Upper lobe of right lung (tissue), 1 donor: ENCODE measurements at regions not wholly inside any gene's neighbourhood (a gene's known extent, or its start where the extent isn't known, plus 50 kb on each side); places are given as distances from the start of the nearest gene placed in this dataset.
"Not testable (repeated sequence)": the region's sequence is repeated elsewhere in the genome, so short reads cannot be mapped to it uniquely, and the experiment has no call there.

Experiments
- ATAC-seq: fragments of 200-7000 bp; cut with Tn5 transposase; one replicate; pipeline ENCODE4 v1.9.1; 2020; ENCODE audit warnings: mild to moderate bottlenecking, moderate library complexity
- DNase-seq: peaks from one replicate; pipeline ENCODE4 v3.0.0-alpha.2; 2020
- H3K27ac ChIP-seq: fragments of 200-600 bp; one replicate; pipeline ENCODE4 v1.8.0; 2022
- H3K27me3 ChIP-seq: fragments of 200-600 bp; one replicate; pipeline ENCODE4 v1.8.0; 2022; ENCODE audit warnings: mild to moderate bottlenecking
- H3K36me3 ChIP-seq: fragments of 200-600 bp; one replicate; pipeline ENCODE4 v1.8.0; 2022
- H3K4me1 ChIP-seq: fragments of 200-600 bp; one replicate; pipeline ENCODE4 v1.8.0; 2022
- H3K4me3 ChIP-seq: fragments of 200-600 bp; one replicate; pipeline ENCODE4 v1.8.0; 2022; ENCODE audit warnings: mild to moderate bottlenecking
- H3K9me3 ChIP-seq: fragments of 200-600 bp; one replicate; pipeline ENCODE4 v1.8.0; 2022
- CTCF ChIP-seq: fragments of 200-600 bp; IDR thresholded peaks from one replicate; pipeline ENCODE4 v1.8.0; 2022; ENCODE audit warnings: antibody characterized with exemption
- intact Hi-C: fragments of 100-400 bp; cut with DNase I; formaldehyde crosslinking; loops from one replicate; pipeline ENCODE4 v1.11.0; 2022
- donor health status: DM: no; HTN: yes; CAD: no; lungs with severe emphysema.

GRCh38 chr3:109432833-109433232 is 95.5 kb upstream of the DPPA4 start:
- ATAC-seq (no peak), DNase-seq (no peak)
- TF ChIP-seq CTCF: no peak
- Histone ChIP-seq H3K36me3 (no peaks in the 10 kb centered on the region), H3K27me3 (no peaks in the 10 kb centered on the region), H3K4me1 (no peaks in the 10 kb centered on the region), H3K27ac (no peak overlapping the region), H3K4me3 (no peak overlapping the region), H3K9me3 (no peaks in the 10 kb centered on the region)
- intact Hi-C loops: no loop called here

- H3K27me3 ChIP-seq: no peaks in the 10 kb centered on the region
- H3K4me1 ChIP-seq: no peaks in the 10 kb centered on the region
- intact Hi-C loops: no loop called here
- H3K9me3 ChIP-seq: no peaks in the 10 kb centered on the region
- no peak for DNase-seq
- ATAC-seq: no peak
- TF ChIP-seq CTCF: no peak
- H3K4me3 ChIP-seq: no peak overlapping the region
- no peak overlapping the region for H3K27ac ChIP-seq
- H3K36me3 ChIP-seq: no peaks in the 10 kb centered on the region
Observed at GRCh38 chr3:109430911-109431563, 93.7 kb upstream of the DPPA4 start.

GRCh38 chr3:109413049-109413448 is 75.7 kb upstream of the DPPA4 start:
- no peak for DNase-seq
- intact Hi-C loops: no loop called here
- no peaks in the 10 kb centered on the region for H3K9me3 ChIP-seq
- no peak overlapping the region for H3K27ac ChIP-seq
- TF ChIP-seq CTCF: no peak
- H3K4me3 ChIP-seq: no peak overlapping the region
- no peaks in the 10 kb centered on the region for H3K36me3 ChIP-seq
- H3K27me3 ChIP-seq: no peaks in the 10 kb centered on the region
- H3K4me1 ChIP-seq: no peaks in the 10 kb centered on the region
- no peak for ATAC-seq

- Histone ChIP-seq H3K27ac (no peak overlapping the region), H3K9me3 (no peaks in the 10 kb centered on the region), H3K27me3 (no peaks in the 10 kb centered on the region), H3K4me3 (no peak overlapping the region), H3K36me3 (no peaks in the 10 kb centered on the region), H3K4me1 (no peaks in the 10 kb centered on the region)
- ATAC-seq: no peak
- no peak for TF ChIP-seq CTCF
- no peak for DNase-seq
- intact Hi-C loops: no loop called here
Observed at GRCh38 chr3:109411547-109411946, 74.2 kb upstream of the DPPA4 start.

- intact Hi-C loops: no loop called here
- ATAC-seq (peak; percentile 69), DNase-seq (no peak)
- H3K4me1 ChIP-seq: no peaks in the 10 kb centered on the region
- H3K27me3 ChIP-seq: no peaks in the 10 kb centered on the region
- no peaks in the 10 kb centered on the region for H3K9me3 ChIP-seq
- no peak for TF ChIP-seq CTCF
- no peak overlapping the region for H3K27ac ChIP-seq
- no peaks in the 10 kb centered on the region for H3K36me3 ChIP-seq
- no peak overlapping the region for H3K4me3 ChIP-seq
Observed at GRCh38 chr3:109396806-109397205, 59.5 kb upstream of the DPPA4 start.

- H3K27ac ChIP-seq, H3K27me3 ChIP-seq, intact Hi-C loops, ATAC-seq, H3K4me3 ChIP-seq, H3K9me3 ChIP-seq, DNase-seq, H3K4me1 ChIP-seq, H3K36me3 ChIP-seq: not testable (repeated sequence)
Observed at GRCh38 chr3:109393728-109394127, 56.4 kb upstream of the DPPA4 start.
